NT2/D1 (cell line): ENCODE measurements at regions not wholly inside any gene's neighbourhood (a gene's known extent, or its start where the extent isn't known, plus 50 kb on each side); places are given as distances from the start of the nearest gene placed in this dataset.

Source experiments
- DNase-seq: peaks from one replicate; pipeline ENCODE4 v3.0.0-alpha.2; 2011; ENCODE audit warnings: low read depth, low spot score
- H3K27me3 ChIP-seq: 2 replicates; pipeline ENCODE4 v1.6.0; 2011; ENCODE audit warnings: mild to moderate bottlenecking; ENCODE audit not compliant: insufficient read length, insufficient read depth
- H3K36me3 ChIP-seq: 2 replicates; pipeline ENCODE4 v1.6.1; 2011; ENCODE audit warnings: mild to moderate bottlenecking, low read length, mixed read lengths; ENCODE audit not compliant: insufficient read depth, insufficient read length
- H3K4me1 ChIP-seq: 2 replicates; pipeline ENCODE4 v1.5.1; 2011; ENCODE audit not compliant: insufficient read depth, insufficient read length
- H3K4me3 ChIP-seq: 2 replicates; pipeline ENCODE4 v1.5.1; 2011; ENCODE audit warnings: low read depth; ENCODE audit not compliant: insufficient read length
- H3K9ac ChIP-seq: 2 replicates; pipeline ENCODE4 v1.6.0; 2011; ENCODE audit warnings: low read depth; ENCODE audit not compliant: insufficient read length
- H3K9me3 ChIP-seq: 2 replicates; pipeline ENCODE4 v1.5.1; 2011; ENCODE audit warnings: mild to moderate bottlenecking, low read length; ENCODE audit not compliant: insufficient read depth
- SUZ12 ChIP-seq: IDR thresholded peaks from 2 replicates; pipeline ENCODE4 v1.6.1; 2011; ENCODE audit not compliant: insufficient read length, insufficient read depth; ENCODE audit errors: extremely low read depth
- YY1 ChIP-seq: IDR thresholded peaks from 2 replicates; pipeline ENCODE4 v1.6.1; 2011; ENCODE audit not compliant: insufficient read length, insufficient read depth
- ZNF274 ChIP-seq: IDR thresholded peaks from 2 replicates; pipeline ENCODE4 v1.6.1; 2011; ENCODE audit warnings: mild to moderate bottlenecking, low read depth, low read length

- H3K4me1 ChIP-seq: no peaks in the 10 kb centered on the region
- no peak overlapping the region for H3K4me3 ChIP-seq
- H3K27me3 ChIP-seq: no peaks in the 10 kb centered on the region
- no peak for DNase-seq
- H3K36me3 ChIP-seq: no peaks in the 10 kb centered on the region
- TF ChIP-seq YY1 (no peak), SUZ12 (no peak), ZNF274 (no peak)
- H3K9ac ChIP-seq: no peak overlapping the region
- no peaks in the 10 kb centered on the region for H3K9me3 ChIP-seq
Measured at GRCh38 chr7:130937830-130938229, 203.8 kb upstream of the KLF14 start.

GRCh38 chr7:130938661-130939060 is 204.7 kb upstream of the KLF14 start:
- no peaks in the 10 kb centered on the region for H3K4me1 ChIP-seq
- TF ChIP-seq YY1 (no peak), SUZ12 (no peak), ZNF274 (no peak)

GRCh38 chr7:130939321-130940095 is 205.5 kb upstream of the KLF14 start:
- no peak for TF ChIP-seq SUZ12
- no peak for TF ChIP-seq YY1
- no peak for TF ChIP-seq ZNF274
- Histone ChIP-seq H3K27me3 (no peaks in the 10 kb centered on the region), H3K4me3 (no peak overlapping the region), H3K9ac (no peak overlapping the region), H3K36me3 (no peaks in the 10 kb centered on the region), H3K9me3 (no peaks in the 10 kb centered on the region), H3K4me1 (no peaks in the 10 kb centered on the region)
- DNase-seq: no peak

More at GRCh38 chr7:130938661-130939060, 204.7 kb upstream of the KLF14 start:
- H3K4me3 ChIP-seq: no peak overlapping the region
- H3K9ac ChIP-seq: no peak overlapping the region
- H3K36me3 ChIP-seq: no peaks in the 10 kb centered on the region
- no peaks in the 10 kb centered on the region for H3K27me3 ChIP-seq
- H3K9me3 ChIP-seq: no peaks in the 10 kb centered on the region
- no peak for DNase-seq

- H3K9ac ChIP-seq: no peak overlapping the region
- no peaks in the 10 kb centered on the region for H3K4me1 ChIP-seq
- H3K4me3 ChIP-seq: no peak overlapping the region
- H3K9me3 ChIP-seq: no peaks in the 10 kb centered on the region
- H3K36me3 ChIP-seq: no peaks in the 10 kb centered on the region
- no peak for TF ChIP-seq SUZ12
- no peaks in the 10 kb centered on the region for H3K27me3 ChIP-seq
- no peak for DNase-seq
Measured at GRCh38 chr7:130940326-130940725, 206.3 kb upstream of the KLF14 start.

GRCh38 chr7:130940907-130941306 is 206.9 kb upstream of the KLF14 start:
- Histone ChIP-seq H3K9me3 (no peaks in the 10 kb centered on the region), H3K27me3 (no peaks in the 10 kb centered on the region), H3K9ac (no peak overlapping the region), H3K4me3 (no peak overlapping the region), H3K4me1 (no peaks in the 10 kb centered on the region), H3K36me3 (no peaks in the 10 kb centered on the region)
- no peak for DNase-seq
- TF ChIP-seq SUZ12: no peak
- no peak for TF ChIP-seq YY1
- TF ChIP-seq ZNF274: no peak

- no peak for DNase-seq
- no peak for TF ChIP-seq YY1
- TF ChIP-seq ZNF274: no peak
- no peak for TF ChIP-seq SUZ12
- Histone ChIP-seq H3K9me3 (no peaks in the 10 kb centered on the region), H3K27me3 (no peaks in the 10 kb centered on the region), H3K4me1 (no peaks in the 10 kb centered on the region), H3K36me3 (no peaks in the 10 kb centered on the region), H3K4me3 (no peak overlapping the region), H3K9ac (no peak overlapping the region)
Measured at GRCh38 chr7:130941322-130942210, 207.6 kb upstream of the KLF14 start.
